HFFc6 (cell line): ENCODE measurements at regions not wholly inside any gene's neighbourhood (a gene's known extent, or its start where the extent isn't known, plus 50 kb on each side); places are given as distances from the start of the nearest gene placed in this dataset.
"Not testable (repeated sequence)": the region's sequence is repeated elsewhere in the genome, so short reads cannot be mapped to it uniquely, and the experiment has no call there.

Experiments
- DNase-seq: peaks from one replicate; pipeline ENCODE4 v3.0.0-alpha.2; 2018
- H3K27ac Mint-ChIP-seq: 2 replicates; pipeline ENCODE4 v1.8.0; 2020; ENCODE audit warnings: mild to moderate bottlenecking, mixed read lengths
- H3K27me3 Mint-ChIP-seq: 2 replicates; pipeline ENCODE4 v1.8.0; 2021; ENCODE audit warnings: mild to moderate bottlenecking, moderate library complexity, mixed read lengths; ENCODE audit not compliant: insufficient read depth
- H3K36me3 Mint-ChIP-seq: 2 replicates; pipeline ENCODE4 v1.8.0; 2021; ENCODE audit warnings: low read depth, mixed read lengths
- H3K4me1 Mint-ChIP-seq: 2 replicates; pipeline ENCODE4 v1.8.0; 2020; ENCODE audit warnings: low read depth, mixed read lengths
- H3K4me3 Mint-ChIP-seq: 2 replicates; pipeline ENCODE4 v1.8.0; 2020; ENCODE audit warnings: mild to moderate bottlenecking, moderate library complexity, mixed read lengths
- H3K9me3 Mint-ChIP-seq: 2 replicates; pipeline ENCODE4 v1.8.0; 2020; ENCODE audit warnings: mild to moderate bottlenecking, mixed read lengths
- CTCF ChIP-seq: fragments of 200-600 bp; sonication (generic); IDR thresholded peaks from 2 replicates; pipeline ENCODE4 v1.5.0; 2021; ENCODE audit warnings: antibody characterized with exemption, mild to moderate bottlenecking

- no peaks in the 10 kb centered on the region for H3K4me1 Mint-ChIP-seq
- TF ChIP-seq CTCF = no peak
- H3K27ac Mint-ChIP-seq = no peak overlapping the region
- H3K4me3 Mint-ChIP-seq = no peak overlapping the region
- DNase-seq = no peak
- no peaks in the 10 kb centered on the region for H3K36me3 Mint-ChIP-seq
- H3K27me3 Mint-ChIP-seq = no peaks in the 10 kb centered on the region
- peaks cover 12% of the 10 kb centered on the region for H3K9me3 Mint-ChIP-seq
Observed at GRCh38 chr7:118862740-118863139, 638.2 kb downstream of the ANKRD7 start.

DNA sequence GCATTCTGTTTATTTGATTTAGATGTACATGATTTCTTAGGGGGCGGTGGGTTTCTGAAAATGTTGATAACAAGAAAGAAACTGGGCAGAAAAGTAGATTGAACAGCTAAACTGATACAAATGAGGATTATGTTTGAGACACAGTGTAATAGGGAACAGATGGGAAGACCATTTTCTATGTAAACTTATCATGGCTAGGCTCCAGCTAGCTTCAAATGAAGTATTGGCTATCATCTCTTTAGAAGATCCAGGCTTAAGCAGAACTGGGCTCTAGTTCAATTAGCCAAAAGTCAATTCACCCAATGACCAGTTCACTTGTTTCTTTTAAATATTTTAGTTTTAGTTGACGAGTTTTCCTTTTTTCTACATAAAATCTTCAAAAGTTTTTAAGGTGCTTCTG lies 639.5 kb downstream of the ANKRD7 start:
- H3K27me3 Mint-ChIP-seq = no peaks in the 10 kb centered on the region
- no peak for DNase-seq
- H3K27ac Mint-ChIP-seq = no peak overlapping the region
- TF ChIP-seq CTCF = no peak
- H3K4me1 Mint-ChIP-seq = no peaks in the 10 kb centered on the region
- H3K36me3 Mint-ChIP-seq = no peaks in the 10 kb centered on the region
- H3K9me3 Mint-ChIP-seq = peaks cover 6% of the 10 kb centered on the region
- no peak overlapping the region for H3K4me3 Mint-ChIP-seq

- Mint-ChIP-seq H3K4me1 (no peaks in the 10 kb centered on the region), H3K9me3 (peaks cover 38% of the 10 kb centered on the region), H3K27me3 (no peaks in the 10 kb centered on the region), H3K27ac (no peak overlapping the region), H3K36me3 (no peaks in the 10 kb centered on the region), H3K4me3 (no peak overlapping the region)
- TF ChIP-seq CTCF = no peak
- DNase-seq = no peak
Observed at GRCh38 chr7:118867860-118868259, 643.4 kb downstream of the ANKRD7 start.

- H3K4me3 Mint-ChIP-seq, H3K36me3 Mint-ChIP-seq, H3K27ac Mint-ChIP-seq, H3K4me1 Mint-ChIP-seq, H3K27me3 Mint-ChIP-seq, DNase-seq: not testable (repeated sequence)
- H3K9me3 Mint-ChIP-seq = peaks cover 41% of the 10 kb centered on the region
Observed at GRCh38 chr7:118869141-118869540, 644.6 kb downstream of the ANKRD7 start.

GRCh38 chr7:118870187-118870586 lies 645.7 kb downstream of the ANKRD7 start:
- Mint-ChIP-seq H3K4me1 (no peaks in the 10 kb centered on the region), H3K9me3 (peaks cover 41% of the 10 kb centered on the region), H3K27me3 (no peaks in the 10 kb centered on the region), H3K27ac (no peak overlapping the region), H3K4me3 (no peak overlapping the region), H3K36me3 (no peaks in the 10 kb centered on the region)
- no peak for TF ChIP-seq CTCF
- no peak for DNase-seq

GRCh38 chr7:118872568-118872967 lies 648.1 kb downstream of the ANKRD7 start:
- Mint-ChIP-seq H3K27me3 (no peaks in the 10 kb centered on the region), H3K36me3 (no peaks in the 10 kb centered on the region), H3K9me3 (peaks cover 43% of the 10 kb centered on the region), H3K4me1 (no peaks in the 10 kb centered on the region), H3K4me3 (no peak overlapping the region), H3K27ac (no peak overlapping the region)
- DNase-seq = no peak
- no peak for TF ChIP-seq CTCF
